ENCODE measurements at regions not wholly inside any gene's neighbourhood (a gene's known extent, or its start where the extent isn't known, plus 50 kb on each side); places are given as distances from the start of the nearest gene placed in this dataset.

GRCh38 chr1:232278925-232279324 is 351.0 kb downstream of the SIPA1L2 start:
- Histone ChIP-seq H4K20me1 (ENCODE audit: control insufficient read depth, insufficient read depth, low read depth, low read length) (no peaks in the 10 kb centered on the region), H3K36me3 (ENCODE audit: control insufficient read depth, low read length) (no peaks in the 10 kb centered on the region), H3F3A (ENCODE audit: control insufficient read depth, insufficient read depth) (no peaks in the 10 kb centered on the region), H3K9me2 (replicated peaks; ENCODE audit: control insufficient read depth, low read length) (no peaks in the 10 kb centered on the region), H3K79me2 (ENCODE audit: control insufficient read depth, low read length) (no peaks in the 10 kb centered on the region), H3K4me1 (ENCODE audit: control insufficient read depth, low read length) (no peaks in the 10 kb centered on the region), H3K9me3 (ENCODE audit: control insufficient read depth, insufficient read depth, low read length) (no peaks in the 10 kb centered on the region; the same call in 1 of the 2 replicates), H3K4me2 (ENCODE audit: low read length) (no peak overlapping the region), H3K27ac (ENCODE audit: low read depth, low read length) (no peak overlapping the region), H3K27me3 (ENCODE audit: control insufficient read depth, low read length) (no peaks in the 10 kb centered on the region), H3K4me3 (ENCODE audit: low read length) (no peak overlapping the region)
- TF ChIP-seq CTCF (IDR thresholded peaks at IDR 0.05; ENCODE audit: low read depth, low read length, poor library complexity, severe bottlenecking) (no peak), EZH2phosphoT487 (IDR thresholded peaks at IDR 0.05; ENCODE audit: borderline replicate concordance, low read length) (no peak)

- H3K4me3 ChIP-seq (ENCODE audit: low read length): no peak overlapping the region
- no peaks in the 10 kb centered on the region for H4K20me1 ChIP-seq (ENCODE audit: control insufficient read depth, insufficient read depth, low read depth, low read length)
- H3K27ac ChIP-seq (ENCODE audit: low read depth, low read length): no peak overlapping the region
- no peaks in the 10 kb centered on the region for H3K9me2 ChIP-seq (replicated peaks; ENCODE audit: control insufficient read depth, low read length)
- H3K36me3 ChIP-seq (ENCODE audit: control insufficient read depth, low read length): no peaks in the 10 kb centered on the region
- TF ChIP-seq EZH2phosphoT487 (IDR thresholded peaks at IDR 0.05; ENCODE audit: borderline replicate concordance, low read length): no peak
- no peak for TF ChIP-seq CTCF (IDR thresholded peaks at IDR 0.05; ENCODE audit: low read depth, low read length, poor library complexity, severe bottlenecking)
- H3K79me2 ChIP-seq (ENCODE audit: control insufficient read depth, low read length): no peaks in the 10 kb centered on the region
- H3K27me3 ChIP-seq (ENCODE audit: control insufficient read depth, low read length): no peaks in the 10 kb centered on the region
- no peaks in the 10 kb centered on the region for H3F3A ChIP-seq (ENCODE audit: control insufficient read depth, insufficient read depth)
- H3K9me3 ChIP-seq (ENCODE audit: control insufficient read depth, insufficient read depth, low read length): no peaks in the 10 kb centered on the region; the same call in 1 of the 2 replicates
- no peak overlapping the region for H3K4me2 ChIP-seq (ENCODE audit: low read length)
- H3K4me1 ChIP-seq (ENCODE audit: control insufficient read depth, low read length): no peaks in the 10 kb centered on the region
These were observed 353.3 kb downstream of the SIPA1L2 start for GRCh38 chr1:232276651-232277050.

- H3K4me1 ChIP-seq (ENCODE audit: control insufficient read depth, low read length): no peaks in the 10 kb centered on the region
- H3F3A ChIP-seq (ENCODE audit: control insufficient read depth, insufficient read depth): no peaks in the 10 kb centered on the region
- no peaks in the 10 kb centered on the region; the same call in 1 of the 2 replicates for H3K9me3 ChIP-seq (ENCODE audit: control insufficient read depth, insufficient read depth, low read length)
- H3K36me3 ChIP-seq (ENCODE audit: control insufficient read depth, low read length): no peaks in the 10 kb centered on the region
- H4K20me1 ChIP-seq (ENCODE audit: control insufficient read depth, insufficient read depth, low read depth, low read length): no peaks in the 10 kb centered on the region
- H3K4me2 ChIP-seq (ENCODE audit: low read length): no peak overlapping the region
- no peaks in the 10 kb centered on the region for H3K79me2 ChIP-seq (ENCODE audit: control insufficient read depth, low read length)
- no peak overlapping the region for H3K4me3 ChIP-seq (ENCODE audit: low read length)
- H3K9me2 ChIP-seq (replicated peaks; ENCODE audit: control insufficient read depth, low read length): no peaks in the 10 kb centered on the region
- H3K27me3 ChIP-seq (ENCODE audit: control insufficient read depth, low read length): no peaks in the 10 kb centered on the region
- H3K27ac ChIP-seq (ENCODE audit: low read depth, low read length): no peak overlapping the region
- no peak for TF ChIP-seq EZH2phosphoT487 (IDR thresholded peaks at IDR 0.05; ENCODE audit: borderline replicate concordance, low read length)
- no peak for TF ChIP-seq CTCF (IDR thresholded peaks at IDR 0.05; ENCODE audit: low read depth, low read length, poor library complexity, severe bottlenecking)
These were observed 354.8 kb downstream of the SIPA1L2 start for GRCh38 chr1:232274999-232275710.

Data from DOHH2 (cell line).